Right atrium auricular region (tissue), 2 donors: ENCODE measurements at regions not wholly inside any gene's neighbourhood (a gene's known extent, or its start where the extent isn't known, plus 50 kb on each side); places are given as distances from the start of the nearest gene placed in this dataset.
"Not testable (repeated sequence)": the region's sequence is repeated elsewhere in the genome, so short reads cannot be mapped to it uniquely, and the experiment has no call there.

Experiments used
- DNase-seq: peaks from one replicate; pipeline ENCODE4 v3.0.0-alpha.2; 2019; ENCODE audit warnings: low spot score
- H3K27ac ChIP-seq, 2 donors: fragments of 200-600 bp; sonication (generic); 1 replicate in 1 of 2; 2 replicates in 1 of 2; pipeline ENCODE4 v1.5.1; 2016 to 2019
- H3K27me3 ChIP-seq, 2 donors: fragments of 200-600 bp; sonication (generic); one replicate each; pipeline versions ENCODE4 v1.5.1 to v1.6.0; 2017 to 2019
- H3K36me3 ChIP-seq: fragments of 200-600 bp; sonication (generic); one replicate; pipeline ENCODE4 v1.5.1; 2016
- H3K4me1 ChIP-seq, 2 donors: fragments of 200-600 bp; sonication (generic); one replicate each; pipeline versions ENCODE4 v1.5.1 to v1.6.0; 2017 to 2019
- H3K4me3 ChIP-seq, 2 donors: fragments of 200-600 bp; sonication (generic); 1 replicate in 1 of 2; 2 replicates in 1 of 2; pipeline ENCODE4 v1.5.1; 2017 to 2019; ENCODE audit warnings: mild to moderate bottlenecking in 1 of 2, moderate library complexity in 1 of 2
- H3K9me3 ChIP-seq, 2 donors: fragments of 200-600 bp; sonication (generic); one replicate each; pipeline ENCODE4 v1.5.1; 2019
- TF ChIP-seq, protein P1 (sequence below), 2 donors: fragments of 200-600 bp; sonication (generic); IDR thresholded peaks; one replicate each; pipeline ENCODE4 v1.5.1; 2019; ENCODE audit warnings: antibody characterized with exemption in 2 of 2

DNA sequence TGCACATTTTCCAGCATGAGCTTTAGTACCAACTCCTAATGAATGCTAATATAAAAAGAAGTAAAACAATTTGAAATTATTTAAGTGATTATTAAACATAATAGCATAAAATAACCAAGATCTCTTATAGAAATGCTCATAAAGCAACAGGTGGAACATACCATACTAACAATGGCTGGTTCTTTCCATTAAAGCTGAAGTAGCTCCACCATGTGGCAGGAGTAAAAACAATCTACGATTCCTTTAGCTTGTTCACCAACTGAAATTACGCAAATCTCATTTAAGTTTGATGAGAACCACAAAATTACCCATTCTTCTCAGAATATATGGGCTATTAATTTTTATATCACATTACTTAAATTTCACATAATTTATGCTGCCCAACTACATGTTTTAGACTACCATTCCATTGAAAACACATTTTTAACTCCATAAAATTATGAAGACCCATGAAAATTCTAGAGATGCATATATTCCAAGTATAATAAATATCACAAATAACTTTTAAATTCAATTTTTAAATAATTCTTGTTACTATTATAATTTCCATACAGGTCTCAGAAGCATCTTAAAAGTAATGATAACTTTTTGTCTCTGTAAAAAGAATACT is 213.6 kb downstream of the DAD1 start:
- DNase-seq: no peak
- no peaks in the 10 kb centered on the region for H3K4me1 ChIP-seq
- TF ChIP-seq, protein P1, sequence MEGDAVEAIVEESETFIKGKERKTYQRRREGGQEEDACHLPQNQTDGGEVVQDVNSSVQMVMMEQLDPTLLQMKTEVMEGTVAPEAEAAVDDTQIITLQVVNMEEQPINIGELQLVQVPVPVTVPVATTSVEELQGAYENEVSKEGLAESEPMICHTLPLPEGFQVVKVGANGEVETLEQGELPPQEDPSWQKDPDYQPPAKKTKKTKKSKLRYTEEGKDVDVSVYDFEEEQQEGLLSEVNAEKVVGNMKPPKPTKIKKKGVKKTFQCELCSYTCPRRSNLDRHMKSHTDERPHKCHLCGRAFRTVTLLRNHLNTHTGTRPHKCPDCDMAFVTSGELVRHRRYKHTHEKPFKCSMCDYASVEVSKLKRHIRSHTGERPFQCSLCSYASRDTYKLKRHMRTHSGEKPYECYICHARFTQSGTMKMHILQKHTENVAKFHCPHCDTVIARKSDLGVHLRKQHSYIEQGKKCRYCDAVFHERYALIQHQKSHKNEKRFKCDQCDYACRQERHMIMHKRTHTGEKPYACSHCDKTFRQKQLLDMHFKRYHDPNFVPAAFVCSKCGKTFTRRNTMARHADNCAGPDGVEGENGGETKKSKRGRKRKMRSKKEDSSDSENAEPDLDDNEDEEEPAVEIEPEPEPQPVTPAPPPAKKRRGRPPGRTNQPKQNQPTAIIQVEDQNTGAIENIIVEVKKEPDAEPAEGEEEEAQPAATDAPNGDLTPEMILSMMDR (IDR thresholded peaks at IDR 0.05): peak in 1 of 2 donors; percentile 75
- no peaks in the 10 kb centered on the region for H3K9me3 ChIP-seq
- H3K4me3 ChIP-seq: no peak overlapping the region
- no peak overlapping the region for H3K27ac ChIP-seq
- no peaks in the 10 kb centered on the region for H3K36me3 ChIP-seq
- H3K27me3 ChIP-seq: no peaks in the 10 kb centered on the region

DNA sequence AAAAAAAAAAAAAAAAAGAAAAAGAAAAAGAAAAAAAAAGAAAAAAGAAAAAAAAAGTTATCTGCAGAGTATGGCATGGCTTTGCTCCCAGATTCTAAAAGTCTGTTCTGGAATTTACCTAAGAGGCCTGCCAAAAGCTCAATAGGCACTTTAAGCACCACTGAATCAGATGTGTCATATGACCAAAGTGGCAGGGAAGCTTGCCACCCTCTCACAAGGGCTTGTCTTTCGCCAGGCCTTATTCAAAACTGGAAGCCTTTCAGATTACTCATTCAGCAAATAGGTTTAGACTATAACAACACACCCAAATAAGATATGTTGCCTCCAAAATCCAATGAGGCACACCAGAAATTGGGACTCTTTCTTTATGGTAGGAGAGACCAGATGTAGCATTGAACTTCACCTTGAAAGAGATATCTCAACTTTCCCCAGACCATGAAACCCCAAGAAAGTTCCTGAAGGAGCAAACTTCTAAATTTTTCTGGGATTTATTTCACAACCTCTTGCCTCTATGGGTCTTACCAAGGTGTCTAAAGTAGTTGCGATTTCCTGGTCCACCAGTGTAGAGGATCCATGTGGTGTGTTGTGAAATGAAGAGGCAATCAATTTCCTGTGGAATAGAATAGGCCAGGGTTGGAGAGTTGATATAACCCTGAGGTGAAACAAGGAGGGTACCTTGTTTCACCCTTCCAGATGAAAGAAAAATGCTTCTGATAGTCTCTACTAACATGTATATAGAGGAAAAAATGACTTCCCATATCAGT is 218.8 kb downstream of the DAD1 start:
- H3K27ac ChIP-seq: peak overlapping the region; percentile 47 to 77
- no peak for DNase-seq
- H3K36me3 ChIP-seq: no peaks in the 10 kb centered on the region
- H3K9me3 ChIP-seq: no peaks in the 10 kb centered on the region
- TF ChIP-seq, protein P1 (IDR thresholded peaks at IDR 0.05): no peak
- no peaks in the 10 kb centered on the region for H3K27me3 ChIP-seq
- no peaks in the 10 kb centered on the region for H3K4me1 ChIP-seq
- no peak overlapping the region for H3K4me3 ChIP-seq

DNA sequence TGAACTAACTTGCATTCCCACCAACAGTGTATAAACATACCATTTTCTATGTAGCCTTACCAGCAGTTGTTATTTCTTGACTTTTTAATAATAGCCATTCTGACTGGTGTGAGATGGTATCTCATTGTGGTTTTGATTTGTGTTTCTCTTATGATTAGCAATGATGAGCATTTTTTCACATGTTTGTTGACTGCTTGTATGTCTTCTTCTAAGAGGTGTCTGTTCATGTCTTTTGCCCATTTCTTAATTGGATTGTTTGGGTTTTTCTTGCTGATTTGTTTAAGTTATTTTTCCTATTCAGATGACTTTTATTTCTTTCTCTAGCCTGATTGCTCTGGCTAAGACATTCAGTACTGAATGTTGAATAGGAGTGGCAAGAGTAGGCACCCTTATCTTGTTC is 230.3 kb downstream of the DAD1 start:
- no peaks in the 10 kb centered on the region for H3K36me3 ChIP-seq

DNA sequence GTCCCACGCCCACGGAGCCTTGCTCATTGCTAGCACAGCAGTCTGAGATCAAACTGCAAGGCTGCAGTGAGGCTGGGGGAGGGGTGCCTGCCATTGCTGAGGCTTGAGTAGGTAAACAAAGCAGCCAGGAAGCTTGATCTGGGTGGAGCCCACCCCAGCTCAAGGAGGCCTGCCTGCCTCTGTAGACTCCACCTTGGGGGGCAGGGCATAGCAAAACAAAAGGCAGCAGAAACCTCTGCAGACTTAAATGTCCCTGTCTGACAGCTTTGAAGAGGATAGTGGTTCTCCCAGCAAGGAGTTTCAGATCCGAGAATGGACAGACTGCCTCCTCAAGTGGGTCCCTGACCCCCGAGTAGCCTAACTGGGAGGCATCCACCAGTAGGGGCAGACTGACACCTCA is 239.7 kb downstream of the DAD1 start:
- H3K9me3 ChIP-seq: peaks cover 0 to 16% of the 10 kb centered on the region in 2 donors
- not testable (repeated sequence) for H3K4me3 ChIP-seq, H3K27me3 ChIP-seq, H3K36me3 ChIP-seq, H3K27ac ChIP-seq, H3K4me1 ChIP-seq, DNase-seq

More for the DNA sequence above, 230.3 kb downstream of the DAD1 start:
- Histone ChIP-seq H3K9me3 (peaks cover 0 to 12% of the 10 kb centered on the region in 2 donors), H3K4me1 (no peaks in the 10 kb centered on the region), H3K4me3 (no peak overlapping the region), H3K27ac (no peak overlapping the region), H3K27me3 (no peaks in the 10 kb centered on the region)
- TF ChIP-seq, protein P1 (IDR thresholded peaks at IDR 0.05): no peak
- no peak for DNase-seq

DNA sequence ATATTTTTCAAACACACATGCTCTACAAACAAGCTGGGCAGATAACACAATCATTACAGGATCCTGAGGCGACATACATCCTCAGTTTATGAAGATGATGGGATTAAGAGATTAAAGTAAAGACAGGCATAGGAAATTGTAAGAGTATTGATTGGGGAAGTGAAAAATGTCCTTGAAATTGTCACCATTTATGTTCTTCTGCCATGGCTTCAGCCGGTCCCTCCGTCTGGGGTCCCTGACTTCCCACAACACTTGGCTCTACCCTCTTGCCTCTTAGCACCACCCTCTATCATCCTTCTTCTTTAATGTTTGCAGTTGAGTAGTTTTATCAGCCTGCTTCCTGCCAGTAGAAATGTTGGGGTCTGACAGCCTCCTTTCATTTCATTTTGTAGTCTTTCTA is 244.4 kb downstream of the DAD1 start:
- Histone ChIP-seq H3K27ac (no peak overlapping the region), H3K27me3 (no peaks in the 10 kb centered on the region), H3K4me1 (no peaks in the 10 kb centered on the region), H3K36me3 (no peaks in the 10 kb centered on the region), H3K9me3 (peaks cover 0 to 30% of the 10 kb centered on the region in 2 donors), H3K4me3 (no peak overlapping the region)
- no peak for DNase-seq
- TF ChIP-seq, protein P1 (IDR thresholded peaks at IDR 0.05): no peak

DNA sequence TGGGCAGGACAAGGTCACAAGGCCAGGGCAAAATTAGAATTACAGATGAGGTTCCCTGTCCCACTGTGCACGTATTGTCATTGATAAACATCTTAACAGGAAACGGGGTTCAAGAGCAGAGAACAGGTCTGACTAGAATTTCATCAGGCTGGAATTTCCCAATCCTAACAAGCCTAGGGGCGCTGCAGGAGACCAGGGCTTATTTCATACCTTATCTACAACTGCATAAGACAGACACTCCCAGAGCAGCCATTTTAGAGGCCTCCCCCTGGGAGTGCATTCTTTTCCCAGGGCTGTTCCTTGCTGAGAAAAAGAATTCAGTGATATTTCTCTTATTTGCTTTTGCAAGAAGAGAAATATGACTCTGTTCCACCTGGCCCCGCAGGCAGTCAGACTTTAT is 244.8 kb downstream of the DAD1 start:
- H3K27me3 ChIP-seq, H3K27ac ChIP-seq, H3K4me1 ChIP-seq, H3K4me3 ChIP-seq, H3K36me3 ChIP-seq, DNase-seq: not testable (repeated sequence)
- peaks cover 0 to 30% of the 10 kb centered on the region in 2 donors for H3K9me3 ChIP-seq
